Panc1 (cell line): ENCODE measurements at regions not wholly inside any gene's neighbourhood (a gene's known extent, or its start where the extent isn't known, plus 50 kb on each side); places are given as distances from the start of the nearest gene placed in this dataset.

ENCODE experiments used
- ATAC-seq: fragments of 200-7000 bp; cut with Tn5 transposase; 2 replicates; pipeline ENCODE4 v1.9.1; 2020; ENCODE audit warnings: mild to moderate bottlenecking, moderate library complexity
- BruUV-seq: library from RNA; stranded (reverse); fragments of 400-500 nt; replicated peaks from 2 replicates; lab custom pipeline; 2021; lab: Mats Ljungman, UMichigan
- CTCF ChIA-PET: fragments of 300-600 bp; sonication (Branson Sonifier 250); formaldehyde crosslinking; loops from one replicate; lab custom pipeline; 2022; ENCODE audit warnings: antibody characterized with exemption; lab: Charles Lee
- POLR2A ChIA-PET: fragments of 300-600 bp; sonication (Branson Sonifier 250); formaldehyde crosslinking; loops from one replicate; lab custom pipeline; 2022; ENCODE audit warnings: antibody characterized with exemption; lab: Charles Lee
- DNase-seq: peaks from one replicate; pipeline ENCODE4 v3.0.0-alpha.2; 2010; ENCODE audit warnings: low read depth, low spot score
- H3K27ac ChIP-seq: 2 replicates; pipeline ENCODE4 v1.5.1; 2011; ENCODE audit warnings: mild to moderate bottlenecking, low read length, inconsistent platforms
- H3K27me3 ChIP-seq: fragments of 200-500 bp; sonication (Bioruptor generic); 2 replicates; pipeline ENCODE4 v1.6.0; 2014; ENCODE audit warnings: low read length, inconsistent platforms; ENCODE audit not compliant: control insufficient read depth, insufficient read depth
- H3K36me3 ChIP-seq: fragments of 200-500 bp; sonication (Bioruptor generic); 2 replicates; pipeline ENCODE4 v1.5.1; 2014; ENCODE audit warnings: inconsistent platforms, mild to moderate bottlenecking, low read length, moderate library complexity; ENCODE audit not compliant: control insufficient read depth, insufficient read depth
- H3K4me1 ChIP-seq: 2 replicates; pipeline ENCODE4 v1.5.1; 2011; ENCODE audit warnings: inconsistent platforms, mild to moderate bottlenecking, low read length, moderate library complexity; ENCODE audit not compliant: control insufficient read depth, insufficient read depth
- H3K4me3 ChIP-seq, 2 experiments: 2 replicates each; pipeline ENCODE4 v1.5.1; 2011 to 2012; ENCODE audit warnings: low read depth in 2 of 2, low read length in 2 of 2, mild to moderate bottlenecking in 2 of 2, inconsistent platforms in 1 of 2, moderate library complexity in 1 of 2
- H3K9me3 ChIP-seq: fragments of 200-500 bp; sonication (Bioruptor generic); 2 replicates; pipeline ENCODE4 v1.5.1; 2014; ENCODE audit warnings: low read depth, mild to moderate bottlenecking, inconsistent platforms, low read length, moderate library complexity; ENCODE audit not compliant: control insufficient read depth, insufficient read depth
- CTCF ChIP-seq: fragments of 450-650 bp; IDR thresholded peaks from 2 replicates; pipeline ENCODE4 v1.5.1; 2017; ENCODE audit warnings: mild to moderate bottlenecking
- POLR2AphosphoS5 ChIP-seq: IDR thresholded peaks from 2 replicates; pipeline ENCODE4 v1.6.1; 2012; ENCODE audit warnings: mild to moderate bottlenecking, low read depth, low read length, moderate library complexity
- REST ChIP-seq, 2 experiments: IDR thresholded peaks; 2 replicates each; pipeline ENCODE4 v1.6.1; 2011 to 2012; ENCODE audit warnings: low read depth in 2 of 2, control low read depth in 1 of 2, low read length in 1 of 2, mild to moderate bottlenecking in 1 of 2, moderate library complexity in 1 of 2; ENCODE audit not compliant: insufficient read depth in 1 of 2
- SIN3A ChIP-seq: IDR thresholded peaks from 2 replicates; pipeline ENCODE4 v1.6.1; 2012; ENCODE audit warnings: low read depth, mild to moderate bottlenecking, low read length, moderate library complexity, borderline replicate concordance; ENCODE audit not compliant: insufficient read depth
- TCF7L2 ChIP-seq: IDR thresholded peaks from 2 replicates; pipeline ENCODE4 v1.6.1; 2011; ENCODE audit warnings: mild to moderate bottlenecking, low read depth, low read length, inconsistent platforms
- in situ Hi-C: cut with HindIII; loops from 2 replicates; pipeline ENCODE4 v1.10.0; 2016; ENCODE audit warnings: low sequenced_read_pairs, low pct_unique_long_range_greater_than_20kb
- intact Hi-C: fragments of 100-400 bp; cut with micrococcal nuclease; formaldehyde crosslinking; loops from one replicate; pipeline ENCODE4 v1.10.0; 2022; ENCODE audit not compliant: unreplicated experiment

GRCh38 chr3:160088492-160089137 is 100.0 kb downstream of the IL12A start:
- intact Hi-C loops, result no loop called here

GRCh38 chr3:160090653-160091052 is 102.0 kb downstream of the IL12A start:
- CTCF ChIA-PET, result no interaction called here
- TF ChIP-seq CTCF (no peak), SIN3A (no peak), POLR2AphosphoS5 (no peak), TCF7L2 (no peak)
- no peak for DNase-seq
- Histone ChIP-seq H3K27ac (no peak overlapping the region), H3K27me3 (no peaks in the 10 kb centered on the region), H3K4me3 (no peak overlapping the region), H3K4me1 (no peaks in the 10 kb centered on the region), H3K36me3 (no peaks in the 10 kb centered on the region), H3K9me3 (no peaks in the 10 kb centered on the region)
- intact Hi-C loops, result no loop called here
- no TSS peak for BruUV-seq
- ATAC-seq, result no peak
- POLR2A ChIA-PET, result no interaction called here
- in situ Hi-C loops, result no loop called here

More at GRCh38 chr3:160088492-160089137, 100.0 kb downstream of the IL12A start:
- ChIA-PET CTCF (no interaction called here), POLR2A (interaction anchor here (0.7 kb wide), 1 partner anchor 740 kb away, joined by 3 read pairs; no protein-coding TSS in a partner anchor)
- in situ Hi-C loops, result no loop called here
- DNase-seq, result no peak
- Histone ChIP-seq H3K27me3 (no peaks in the 10 kb centered on the region), H3K27ac (no peak overlapping the region), H3K4me1 (no peaks in the 10 kb centered on the region), H3K4me3 (no peak overlapping the region), H3K36me3 (no peaks in the 10 kb centered on the region), H3K9me3 (no peaks in the 10 kb centered on the region)
- ATAC-seq, result no peak
- no TSS peak for BruUV-seq
- no peak for TF ChIP-seq POLR2AphosphoS5
- no peak for TF ChIP-seq TCF7L2
- no peak for TF ChIP-seq CTCF
- TF ChIP-seq REST (IDR thresholded peaks at IDR 0.05; ENCODE audit: insufficient read depth in 1 of 2, low read depth in 2 of 2, low read length in 1 of 2), result no peak
- no peak for TF ChIP-seq SIN3A
